HG03457 (cell line): ENCODE measurements at regions not wholly inside any gene's neighbourhood (a gene's known extent, or its start where the extent isn't known, plus 50 kb on each side); places are given as distances from the start of the nearest gene placed in this dataset.

ENCODE experiments used
- ATAC-seq: cut with Tn5 transposase; IDR thresholded peaks from one replicate; pipeline ENCODE4 v1.9.1; 2021; ENCODE audit warnings: moderate number of reproducible peaks; ENCODE audit not compliant: unreplicated experiment

- ATAC-seq, result no peak
Measured at GRCh38 chr2:67516362-67516761, 119.2 kb downstream of the ETAA1 start.

- ATAC-seq, result no peak
Measured at GRCh38 chr2:67516899-67517530, 119.9 kb downstream of the ETAA1 start.

DNA sequence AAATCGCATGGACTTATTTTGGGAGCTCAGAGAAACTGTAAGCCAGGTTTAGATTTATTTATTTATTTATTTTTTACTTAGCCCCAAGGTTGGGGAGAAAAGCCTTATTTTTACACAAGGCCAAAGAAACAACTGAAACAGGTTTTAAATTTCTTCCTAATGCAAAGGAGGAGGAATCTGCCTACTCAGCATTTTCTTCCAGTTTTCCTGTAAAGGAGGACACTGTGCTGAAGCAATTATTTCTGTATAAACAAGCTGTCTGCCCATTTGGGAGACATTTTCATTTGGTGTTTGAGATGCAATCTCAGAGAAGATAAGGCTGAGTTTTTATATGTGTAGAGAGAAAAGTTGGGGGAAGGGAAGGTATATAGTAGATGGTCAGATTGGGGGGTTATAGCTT, 125.0 kb downstream of the ETAA1 start:
- ATAC-seq, result no peak

DNA sequence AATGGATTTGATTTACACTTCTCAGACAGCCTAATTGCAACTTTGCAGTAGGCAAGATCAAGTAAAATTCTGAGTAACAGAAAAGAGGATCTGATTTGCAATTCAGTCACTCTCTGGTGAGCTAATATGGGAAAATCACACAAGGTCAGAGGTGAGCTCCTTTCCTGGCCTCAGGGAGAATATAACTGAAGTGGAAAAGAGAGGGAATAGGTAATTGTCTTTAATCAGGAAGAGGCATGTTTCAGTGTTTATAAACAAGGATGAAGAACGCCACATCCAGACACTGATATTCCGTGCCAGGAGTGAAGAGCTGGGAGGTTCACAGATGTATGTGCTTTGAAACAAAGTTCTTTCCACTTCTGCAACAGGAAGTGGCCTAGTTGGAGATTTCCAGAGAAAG, 127.1 kb downstream of the ETAA1 start:
- ATAC-seq, result no peak

- ATAC-seq, result no peak
Measured at GRCh38 chr2:67524777-67525176, 127.6 kb downstream of the ETAA1 start.

DNA sequence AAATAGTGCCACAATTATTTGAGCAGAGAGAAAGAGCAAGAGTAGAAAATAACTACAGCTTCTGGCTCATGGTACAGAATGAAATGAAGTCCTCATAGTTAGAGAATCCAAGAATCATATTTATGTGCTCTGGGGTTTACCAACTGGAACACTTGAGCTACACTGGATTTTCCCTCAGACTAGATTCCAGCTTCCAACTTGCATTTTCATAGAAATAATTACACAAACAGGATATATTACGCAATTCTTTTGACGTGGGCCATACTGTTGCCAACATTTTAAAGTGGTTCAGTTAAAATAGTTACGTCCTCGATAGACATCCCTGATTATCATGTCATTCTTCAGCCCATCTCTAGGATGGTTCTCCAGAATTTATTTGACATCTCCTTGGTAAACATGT, 129.2 kb downstream of the ETAA1 start:
- no peak for ATAC-seq

- no peak for ATAC-seq
Measured at GRCh38 chr2:67528320-67528719, 131.2 kb downstream of the ETAA1 start.

- ATAC-seq, result no peak
Measured at GRCh38 chr2:67532387-67532786, 135.3 kb downstream of the ETAA1 start.

DNA sequence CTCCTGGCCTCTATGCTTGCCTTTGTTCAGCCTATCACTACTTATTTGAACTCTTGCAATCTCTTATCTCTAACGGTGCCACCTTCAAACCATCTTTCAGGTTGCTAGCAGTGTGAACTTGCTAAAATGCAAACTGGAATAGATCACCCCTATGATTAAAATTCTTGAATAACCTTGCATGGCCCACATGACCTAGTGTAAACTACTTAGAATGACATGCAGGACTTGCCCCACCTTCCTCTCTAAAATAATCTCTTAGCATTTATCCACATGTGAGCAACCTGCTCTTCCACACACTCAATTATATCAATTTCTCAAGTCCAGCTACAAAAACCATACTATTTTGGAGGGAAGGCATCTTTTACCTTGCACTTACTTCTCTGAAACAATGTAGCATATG, 137.6 kb downstream of the ETAA1 start:
- ATAC-seq, result no peak

DNA sequence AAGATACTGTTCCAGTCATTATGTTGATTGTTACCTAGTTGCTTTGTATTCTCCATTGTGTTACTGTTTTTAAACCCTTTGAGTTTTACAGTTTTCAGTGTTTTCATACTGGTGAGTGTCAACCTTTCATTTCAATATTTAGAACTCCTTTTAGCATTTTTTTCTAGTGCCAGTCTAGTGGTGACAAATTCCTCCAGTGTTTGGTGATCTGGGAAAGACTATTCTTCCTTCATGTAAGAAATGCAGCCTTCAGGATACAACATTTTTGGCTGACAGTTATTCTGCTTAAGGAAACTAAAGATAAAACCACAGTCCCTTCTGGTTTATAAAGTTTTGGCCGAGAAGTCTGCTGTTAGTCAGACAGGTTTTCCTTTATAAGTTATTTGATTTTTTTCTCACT, 143.8 kb downstream of the ETAA1 start:
- no peak for ATAC-seq

GRCh38 chr2:67544286-67544685, 147.2 kb downstream of the ETAA1 start:
- no peak for ATAC-seq

- ATAC-seq, result no peak
Measured at GRCh38 chr2:67548317-67549201, 151.4 kb downstream of the ETAA1 start.

GRCh38 chr2:67559156-67559555, 162.0 kb downstream of the ETAA1 start:
- no peak for ATAC-seq

GRCh38 chr2:67560771-67561456, 163.8 kb downstream of the ETAA1 start:
- ATAC-seq, result no peak

- ATAC-seq, result no peak
Measured at GRCh38 chr2:67561457-67561965, 164.4 kb downstream of the ETAA1 start.

- ATAC-seq, result no peak
Measured at GRCh38 chr2:67564076-67564475, 166.9 kb downstream of the ETAA1 start.

DNA sequence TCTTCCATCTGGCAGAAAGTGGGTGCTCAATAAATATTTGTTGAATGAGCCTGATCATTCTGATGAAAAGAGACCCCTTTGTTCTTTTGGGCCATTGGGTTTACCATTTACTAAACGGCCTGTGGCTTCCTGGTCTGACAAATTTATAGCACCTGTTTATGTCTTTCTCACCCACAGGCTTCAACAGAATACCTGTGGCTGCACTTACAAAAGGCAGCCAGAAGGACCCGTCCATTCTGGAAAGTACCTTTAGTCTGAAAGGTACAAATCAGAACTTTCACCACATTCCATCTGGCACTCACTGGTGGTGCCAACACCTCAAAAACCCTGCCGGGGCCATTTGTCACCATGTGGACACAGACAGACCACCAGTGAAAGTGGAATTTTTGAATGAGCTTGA, 167.5 kb downstream of the ETAA1 start:
- ATAC-seq, result no peak

DNA sequence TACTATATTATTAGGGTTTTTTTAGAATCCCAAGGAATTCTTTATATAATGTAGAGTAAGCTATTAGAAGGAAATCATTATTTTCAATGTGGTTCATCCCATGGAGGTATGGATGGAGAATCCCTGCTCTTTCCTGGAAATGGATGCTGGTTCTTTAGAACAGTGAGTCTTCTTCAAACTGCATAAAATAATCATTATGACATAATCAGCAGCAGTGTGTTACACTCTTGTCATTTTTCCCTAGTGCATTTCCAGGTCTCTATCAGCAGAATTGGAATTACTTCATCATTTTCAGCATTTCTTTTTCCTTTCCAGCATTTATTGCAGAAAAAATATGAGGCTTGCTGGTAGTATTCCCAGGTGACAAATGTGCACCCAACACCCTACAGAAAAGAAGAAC, 168.1 kb downstream of the ETAA1 start:
- ATAC-seq, result no peak

- ATAC-seq, result no peak
Measured at GRCh38 chr2:67565761-67566160, 168.6 kb downstream of the ETAA1 start.

DNA sequence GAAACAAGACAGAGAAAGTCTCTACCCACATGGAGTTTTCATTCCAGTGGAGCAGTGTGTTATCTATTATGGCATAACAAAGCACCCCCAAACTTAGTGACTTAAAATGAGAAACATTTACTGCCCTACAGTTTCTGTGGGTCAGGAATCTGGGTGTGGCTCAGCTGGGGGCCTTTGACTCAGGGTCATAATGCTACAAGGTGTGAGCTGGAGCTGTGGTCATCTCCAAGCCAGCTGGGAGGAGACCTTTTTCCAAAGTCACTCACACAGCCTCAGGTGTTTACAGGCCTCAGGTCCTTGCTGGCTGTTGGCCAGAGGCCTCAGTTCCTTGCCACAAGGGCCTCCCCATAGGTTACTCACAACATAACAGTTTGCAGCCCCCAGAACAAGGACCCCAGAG, 169.2 kb downstream of the ETAA1 start:
- no peak for ATAC-seq

DNA sequence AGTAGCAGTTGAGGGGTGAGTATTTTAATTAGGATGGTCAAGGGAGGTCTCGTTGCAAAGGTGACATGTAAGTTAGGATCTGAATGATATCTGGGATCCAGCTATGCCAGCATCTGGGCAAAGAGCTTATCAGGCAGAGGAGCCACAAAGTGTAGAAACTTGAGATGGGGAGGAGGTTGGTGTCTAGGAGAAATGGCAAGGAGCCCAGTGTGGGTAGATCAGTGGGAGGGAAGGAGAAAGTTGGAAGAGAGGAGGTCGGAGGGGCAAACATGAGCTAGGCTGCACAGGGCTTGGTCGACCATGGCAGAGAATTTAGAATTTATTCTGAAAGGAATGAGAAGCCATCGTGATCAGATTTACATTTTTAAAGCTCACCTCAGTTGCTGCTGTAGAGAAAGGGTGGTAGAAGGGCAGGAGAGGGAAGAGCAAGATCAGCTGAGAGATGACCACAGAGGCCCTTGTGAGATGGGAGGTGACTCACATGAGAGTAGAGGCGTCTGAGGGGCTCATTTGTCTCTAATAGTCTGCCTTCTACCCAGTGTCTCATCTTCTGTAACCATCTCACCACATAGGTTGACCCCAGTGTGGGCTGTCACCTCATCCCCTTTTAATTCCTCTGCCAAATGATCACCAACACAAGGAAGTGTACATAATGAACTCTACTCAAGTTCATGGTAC, 170.0 kb downstream of the ETAA1 start:
- ATAC-seq, result no peak
